ENCODE measurements at regions not wholly inside any gene's neighbourhood (a gene's known extent, or its start where the extent isn't known, plus 50 kb on each side); places are given as distances from the start of the nearest gene placed in this dataset.

GRCh38 chr13:105007166-105007808 is 1528.2 kb downstream of the EFNB2 start:
- DNase-seq, result no peak
- Histone ChIP-seq H3K27ac (no peak overlapping the region), H3K4me3 (no peak overlapping the region), H3K9me3 (no peaks in the 10 kb centered on the region), H3K36me3 (no peaks in the 10 kb centered on the region), H3K4me1 (no peaks in the 10 kb centered on the region), H3K27me3 (no peaks in the 10 kb centered on the region)
- intact Hi-C loops (cut with DNase I; ENCODE audit: low total_unique reads), result no loop called here
- TF ChIP-seq POLR2A (IDR thresholded peaks at IDR 0.05) (no peak), CTCF (IDR thresholded peaks at IDR 0.05) (no peak)

DNA sequence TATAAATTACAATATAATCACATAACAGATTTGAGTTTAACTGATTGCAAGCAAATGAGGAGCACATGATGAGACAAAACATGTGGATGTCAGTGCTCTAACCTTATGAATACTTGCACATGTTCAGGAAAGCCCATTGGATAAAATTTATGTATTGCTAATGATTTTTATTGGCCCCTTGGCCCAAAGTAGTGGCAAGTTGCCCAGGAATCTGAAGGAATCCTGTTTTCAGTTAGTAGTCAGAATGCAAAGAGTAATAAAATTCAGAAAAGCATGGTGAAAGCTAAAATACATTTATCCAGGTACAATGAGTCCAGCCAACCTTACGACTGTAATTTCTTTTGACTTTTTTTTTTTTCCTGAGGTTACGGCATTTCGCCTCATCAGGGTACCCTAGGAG is 1539.4 kb downstream of the EFNB2 start:
- Histone ChIP-seq H3K27ac (no peak overlapping the region), H3K4me1 (no peaks in the 10 kb centered on the region), H3K9me3 (no peaks in the 10 kb centered on the region), H3K36me3 (no peaks in the 10 kb centered on the region), H3K27me3 (no peaks in the 10 kb centered on the region), H3K4me3 (no peak overlapping the region)
- no peak for DNase-seq
- TF ChIP-seq POLR2A (IDR thresholded peaks at IDR 0.05), result no peak
- TF ChIP-seq CTCF (IDR thresholded peaks at IDR 0.05), result no peak
- intact Hi-C loops (cut with DNase I; ENCODE audit: low total_unique reads), result no loop called here

- intact Hi-C loops (cut with DNase I; ENCODE audit: low total_unique reads), result no loop called here
- no peaks in the 10 kb centered on the region for H3K27me3 ChIP-seq
- H3K4me3 ChIP-seq, result no peak overlapping the region
- no peaks in the 10 kb centered on the region for H3K4me1 ChIP-seq
- H3K36me3 ChIP-seq, result no peaks in the 10 kb centered on the region
- H3K27ac ChIP-seq, result no peak overlapping the region
- DNase-seq, result no peak
- TF ChIP-seq CTCF (IDR thresholded peaks at IDR 0.05) (no peak), POLR2A (IDR thresholded peaks at IDR 0.05) (no peak)
- no peaks in the 10 kb centered on the region for H3K9me3 ChIP-seq
Observed at GRCh38 chr13:104993708-104994107, 1541.8 kb downstream of the EFNB2 start.

DNA sequence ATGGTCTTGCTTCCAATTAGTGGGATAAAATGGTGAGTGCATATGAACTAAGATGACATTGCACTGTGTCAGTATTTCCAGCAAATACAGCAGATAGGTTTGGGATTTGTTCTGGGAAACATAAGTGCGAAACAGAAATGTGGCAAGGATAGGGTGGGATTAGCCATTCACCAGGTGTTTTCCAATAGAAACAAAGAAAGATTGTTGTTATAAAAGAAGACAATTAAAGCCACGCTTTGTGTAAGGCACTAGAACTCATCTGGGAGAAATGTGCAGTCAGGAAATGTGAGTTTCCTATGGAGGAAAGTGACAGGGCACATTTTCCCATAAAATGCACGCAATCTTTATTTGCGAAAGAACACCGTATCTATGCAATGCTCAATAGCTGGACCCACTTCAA is 1547.8 kb downstream of the EFNB2 start:
- Histone ChIP-seq H3K36me3 (no peaks in the 10 kb centered on the region), H3K4me1 (no peaks in the 10 kb centered on the region), H3K4me3 (no peak overlapping the region), H3K9me3 (no peaks in the 10 kb centered on the region), H3K27me3 (no peaks in the 10 kb centered on the region), H3K27ac (no peak overlapping the region)
- DNase-seq, result no peak
- intact Hi-C loops (cut with DNase I; ENCODE audit: low total_unique reads), result no loop called here
- no peak for TF ChIP-seq CTCF (IDR thresholded peaks at IDR 0.05)

GRCh38 chr13:104984296-104984818 is 1551.1 kb downstream of the EFNB2 start:
- Histone ChIP-seq H3K4me3 (no peak overlapping the region), H3K9me3 (no peaks in the 10 kb centered on the region), H3K27me3 (no peaks in the 10 kb centered on the region), H3K4me1 (no peaks in the 10 kb centered on the region), H3K36me3 (no peaks in the 10 kb centered on the region), H3K27ac (no peak overlapping the region)
- intact Hi-C loops (cut with DNase I; ENCODE audit: low total_unique reads), result no loop called here
- no peak for DNase-seq
- TF ChIP-seq CTCF (IDR thresholded peaks at IDR 0.05) (no peak), POLR2A (IDR thresholded peaks at IDR 0.05) (no peak)
